ENCODE measurements at regions not wholly inside any gene's neighbourhood (a gene's known extent, or its start where the extent isn't known, plus 50 kb on each side); places are given as distances from the start of the nearest gene placed in this dataset.

DNA sequence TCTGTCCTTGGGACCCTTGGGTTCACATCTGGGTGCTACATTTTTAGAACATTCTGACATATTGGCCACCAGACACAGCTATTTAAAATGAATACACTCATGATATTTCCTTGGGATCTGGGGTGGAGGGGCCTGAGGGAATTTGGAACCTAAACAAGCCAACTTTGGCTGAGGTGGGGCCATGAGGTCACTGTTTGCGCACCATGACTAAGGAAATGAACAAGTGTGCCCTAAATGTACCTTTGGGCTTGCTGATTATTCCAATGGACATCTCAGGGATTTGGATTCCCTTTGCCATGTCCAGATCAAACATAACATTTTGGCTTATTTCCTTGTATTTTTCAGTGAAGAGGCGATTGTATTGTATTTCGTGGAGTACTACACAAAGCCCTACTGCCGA is 80.5 kb upstream of the SEC11C start:
- no peak for FAIRE-seq
- H3K4me3 ChIP-seq (ENCODE audit: low read length in 3 of 3) = no peak overlapping the region
- TF ChIP-seq CTCF (IDR thresholded peaks at IDR 0.05; ENCODE audit: borderline replicate concordance, extremely low read depth, insufficient read depth) = no peak
- peaks cover 0 to 7% (median 4%) of the 10 kb centered on the region in 3 donors for H3K4me1 ChIP-seq (ENCODE audit: control insufficient read depth in 2 of 3, insufficient read depth in 2 of 3, low read depth in 1 of 3, low read length in 3 of 3)
- H3K36me3 ChIP-seq (ENCODE audit: control insufficient read depth in 2 of 3, insufficient read depth in 3 of 3, low read length in 3 of 3) = no peaks in the 10 kb centered on the region
- intact Hi-C loops (cut with DNase I) = loop anchor here (5.0 kb wide), 1 partner anchor 277 kb away; no protein-coding TSS in a partner anchor
- H3K9ac ChIP-seq (ENCODE audit: low read length in 3 of 3) = no peak overlapping the region
- H3K27ac ChIP-seq (ENCODE audit: low read depth in 2 of 2, low read length in 2 of 2) = no peak overlapping the region
- no peaks in the 10 kb centered on the region for H3K9me3 ChIP-seq (ENCODE audit: control insufficient read depth in 2 of 3, insufficient read depth in 1 of 3, low read length in 3 of 3)
- no peak for DNase-seq
- no peaks in the 10 kb centered on the region for H3K27me3 ChIP-seq (ENCODE audit: control insufficient read depth, insufficient read depth, low read length)

DNA sequence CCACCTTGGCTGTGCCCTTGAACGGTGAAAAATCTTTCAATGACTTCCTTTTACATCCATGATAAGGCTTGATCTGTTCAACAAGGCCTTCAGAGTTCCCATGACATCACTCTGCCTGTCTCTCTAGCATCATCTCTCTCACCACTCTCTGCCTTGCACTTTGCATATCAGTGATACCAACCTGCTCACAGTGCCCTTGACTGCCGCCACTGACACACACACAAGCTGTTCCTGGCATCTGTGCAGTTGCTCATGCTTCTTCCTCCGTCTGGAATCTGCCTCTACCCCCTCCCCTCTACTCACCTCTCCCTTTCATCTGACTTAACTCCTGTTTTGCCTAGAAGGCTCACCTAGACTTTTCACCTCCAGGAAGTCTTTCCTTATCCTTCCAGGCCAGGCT is 79.1 kb upstream of the SEC11C start:
- Histone ChIP-seq H3K9ac (ENCODE audit: low read length in 3 of 3) (no peak overlapping the region), H3K4me1 (ENCODE audit: control insufficient read depth in 2 of 3, insufficient read depth in 2 of 3, low read depth in 1 of 3, low read length in 3 of 3) (no peaks in the 10 kb centered on the region), H3K36me3 (ENCODE audit: control insufficient read depth in 2 of 3, insufficient read depth in 3 of 3, low read length in 3 of 3) (no peaks in the 10 kb centered on the region), H3K27me3 (ENCODE audit: control insufficient read depth, insufficient read depth, low read length) (no peaks in the 10 kb centered on the region), H3K27ac (ENCODE audit: low read depth in 2 of 2, low read length in 2 of 2) (no peak overlapping the region), H3K9me3 (ENCODE audit: control insufficient read depth in 2 of 3, insufficient read depth in 1 of 3, low read length in 3 of 3) (no peaks in the 10 kb centered on the region), H3K4me3 (ENCODE audit: low read length in 3 of 3) (no peak overlapping the region)
- intact Hi-C loops (cut with DNase I) = no loop called here
- DNase-seq = no peak
- no peak for TF ChIP-seq CTCF (IDR thresholded peaks at IDR 0.05; ENCODE audit: borderline replicate concordance, extremely low read depth, insufficient read depth)
- FAIRE-seq = no peak

- FAIRE-seq = no peak
- intact Hi-C loops (cut with DNase I) = no loop called here
Measured at GRCh38 chr18:59061914-59062642, 77.6 kb upstream of the SEC11C start.

More at GRCh38 chr18:59061914-59062642, 77.6 kb upstream of the SEC11C start:
- peak in 1 of 5 donors; percentile 14 for DNase-seq
- Histone ChIP-seq H3K9ac (ENCODE audit: low read length in 3 of 3) (no peak overlapping the region), H3K4me3 (ENCODE audit: low read length in 3 of 3) (no peak overlapping the region), H3K27ac (ENCODE audit: low read depth in 2 of 2, low read length in 2 of 2) (no peak overlapping the region), H3K4me1 (ENCODE audit: control insufficient read depth in 2 of 3, insufficient read depth in 2 of 3, low read depth in 1 of 3, low read length in 3 of 3) (no peaks in the 10 kb centered on the region), H3K27me3 (ENCODE audit: control insufficient read depth, insufficient read depth, low read length) (no peaks in the 10 kb centered on the region), H3K9me3 (ENCODE audit: control insufficient read depth in 2 of 3, insufficient read depth in 1 of 3, low read length in 3 of 3) (no peaks in the 10 kb centered on the region), H3K36me3 (ENCODE audit: control insufficient read depth in 2 of 3, insufficient read depth in 3 of 3, low read length in 3 of 3) (no peaks in the 10 kb centered on the region)
- no peak for TF ChIP-seq CTCF (IDR thresholded peaks at IDR 0.05; ENCODE audit: borderline replicate concordance, extremely low read depth, insufficient read depth)
